ENCODE measurements at regions not wholly inside any gene's neighbourhood (a gene's known extent, or its start where the extent isn't known, plus 50 kb on each side); places are given as distances from the start of the nearest gene placed in this dataset.

GRCh38 chr1:72483846-72484357 is 201.6 kb upstream of the NEGR1 start:
- H3K27me3 ChIP-seq (replicated peaks; ENCODE audit: control insufficient read depth, insufficient read depth, low read length), result no peaks in the 10 kb centered on the region
- H3K4me3 ChIP-seq (ENCODE audit: low read depth, low read length), result no peak overlapping the region
- peaks cover 7% of the 10 kb centered on the region for H3K4me1 Mint-ChIP-seq (ENCODE audit: low read depth, unreplicated experiment)
- no peaks in the 10 kb centered on the region for H3K36me3 ChIP-seq (ENCODE audit: control insufficient read depth, insufficient read depth, low read length)
- no TSS peak for BruUV-seq (replicated peaks)
- H3K27ac Mint-ChIP-seq (ENCODE audit: unreplicated experiment), result no peak overlapping the region
- H3K36me3 Mint-ChIP-seq (ENCODE audit: insufficient read depth, unreplicated experiment), result no peaks in the 10 kb centered on the region
- H3K4me3 Mint-ChIP-seq (ENCODE audit: unreplicated experiment), result no peak overlapping the region
- H3K9me3 Mint-ChIP-seq (ENCODE audit: unreplicated experiment), result peaks cover 13% of the 10 kb centered on the region
- H3K4me1 ChIP-seq, result peaks cover 8% of the 10 kb centered on the region
- no peaks in the 10 kb centered on the region for H3K27me3 Mint-ChIP-seq (ENCODE audit: insufficient read depth, unreplicated experiment)
- ChIA-PET POLR2A (no interaction called here), CTCF (no interaction called here)
- no peaks in the 10 kb centered on the region for H3K9me3 ChIP-seq
- intact Hi-C loops (cut with micrococcal nuclease; ENCODE audit: unreplicated experiment), result loop anchor here (1.0 kb wide), 1 partner anchor 278 kb away; no protein-coding TSS in a partner anchor
- no peak for TF ChIP-seq CTCF (IDR thresholded peaks at IDR 0.05; ENCODE audit: insufficient read depth in 1 of 2, low read depth in 1 of 2, low read length in 1 of 2, severe bottlenecking in 1 of 2, unreplicated experiment in 1 of 2)
- DNase-seq, result no peak

GRCh38 chr1:72482736-72483413 is 200.5 kb upstream of the NEGR1 start:
- POLR2A ChIA-PET, result no interaction called here
- no TSS peak for BruUV-seq (replicated peaks)
- H3K4me3 Mint-ChIP-seq (ENCODE audit: unreplicated experiment), result peak overlapping the region; percentile 8

GRCh38 chr1:72481420-72481970 is 199.2 kb upstream of the NEGR1 start:
- H3K4me3 Mint-ChIP-seq (ENCODE audit: unreplicated experiment), result no peak overlapping the region
- no peak for DNase-seq
- BruUV-seq (replicated peaks), result no TSS peak
- Histone ChIP-seq H3K4me1 (peaks cover 8% of the 10 kb centered on the region), H3K4me3 (ENCODE audit: low read depth, low read length) (no peak overlapping the region), H3K9me3 (no peaks in the 10 kb centered on the region), H3K36me3 (ENCODE audit: control insufficient read depth, insufficient read depth, low read length) (no peaks in the 10 kb centered on the region), H3K27me3 (replicated peaks; ENCODE audit: control insufficient read depth, insufficient read depth, low read length) (no peaks in the 10 kb centered on the region)
- H3K27ac Mint-ChIP-seq (ENCODE audit: unreplicated experiment), result no peak overlapping the region
- intact Hi-C loops (cut with micrococcal nuclease; ENCODE audit: unreplicated experiment), result no loop called here
- no peaks in the 10 kb centered on the region for H3K36me3 Mint-ChIP-seq (ENCODE audit: insufficient read depth, unreplicated experiment)
- peaks cover 7% of the 10 kb centered on the region for H3K4me1 Mint-ChIP-seq (ENCODE audit: low read depth, unreplicated experiment)
- CTCF ChIA-PET, result no interaction called here
- TF ChIP-seq CTCF (IDR thresholded peaks at IDR 0.05; ENCODE audit: insufficient read depth in 1 of 2, low read depth in 1 of 2, low read length in 1 of 2, severe bottlenecking in 1 of 2, unreplicated experiment in 1 of 2), result no peak
- no peaks in the 10 kb centered on the region for H3K27me3 Mint-ChIP-seq (ENCODE audit: insufficient read depth, unreplicated experiment)
- H3K9me3 Mint-ChIP-seq (ENCODE audit: unreplicated experiment), result peaks cover 18% of the 10 kb centered on the region
- POLR2A ChIA-PET, result no interaction called here

More at GRCh38 chr1:72482736-72483413, 200.5 kb upstream of the NEGR1 start:
- peaks cover 8% of the 10 kb centered on the region for H3K4me1 ChIP-seq
- H3K36me3 Mint-ChIP-seq (ENCODE audit: insufficient read depth, unreplicated experiment), result no peaks in the 10 kb centered on the region
- no peak for TF ChIP-seq CTCF (IDR thresholded peaks at IDR 0.05; ENCODE audit: insufficient read depth in 1 of 2, low read depth in 1 of 2, low read length in 1 of 2, severe bottlenecking in 1 of 2, unreplicated experiment in 1 of 2)
- no peaks in the 10 kb centered on the region for H3K9me3 ChIP-seq
- CTCF ChIA-PET, result no interaction called here
- no peaks in the 10 kb centered on the region for H3K36me3 ChIP-seq (ENCODE audit: control insufficient read depth, insufficient read depth, low read length)
- H3K4me1 Mint-ChIP-seq (ENCODE audit: low read depth, unreplicated experiment), result peaks cover 7% of the 10 kb centered on the region
- DNase-seq, result peak in 1 of 2 experiments; percentile 5
- H3K27ac Mint-ChIP-seq (ENCODE audit: unreplicated experiment), result no peak overlapping the region
- no peak overlapping the region for H3K4me3 ChIP-seq (ENCODE audit: low read depth, low read length)
- H3K9me3 Mint-ChIP-seq (ENCODE audit: unreplicated experiment), result peaks cover 18% of the 10 kb centered on the region
- H3K27me3 Mint-ChIP-seq (ENCODE audit: insufficient read depth, unreplicated experiment), result no peaks in the 10 kb centered on the region
- intact Hi-C loops (cut with micrococcal nuclease; ENCODE audit: unreplicated experiment), result loop anchor here (1.0 kb wide), 1 partner anchor 277 kb away; no protein-coding TSS in a partner anchor
- no peaks in the 10 kb centered on the region for H3K27me3 ChIP-seq (replicated peaks; ENCODE audit: control insufficient read depth, insufficient read depth, low read length)
